GM12872 (cell line): ENCODE measurements at regions not wholly inside any gene's neighbourhood (a gene's known extent, or its start where the extent isn't known, plus 50 kb on each side); places are given as distances from the start of the nearest gene placed in this dataset.

Experiments
- TF ChIP-seq, protein P1 (sequence below): IDR thresholded peaks from 3 replicates; pipeline ENCODE4 v1.5.1; 2011; ENCODE audit warnings: low read depth, mild to moderate bottlenecking, low read length, moderate library complexity; ENCODE audit not compliant: insufficient read depth

- TF ChIP-seq, protein P1, sequence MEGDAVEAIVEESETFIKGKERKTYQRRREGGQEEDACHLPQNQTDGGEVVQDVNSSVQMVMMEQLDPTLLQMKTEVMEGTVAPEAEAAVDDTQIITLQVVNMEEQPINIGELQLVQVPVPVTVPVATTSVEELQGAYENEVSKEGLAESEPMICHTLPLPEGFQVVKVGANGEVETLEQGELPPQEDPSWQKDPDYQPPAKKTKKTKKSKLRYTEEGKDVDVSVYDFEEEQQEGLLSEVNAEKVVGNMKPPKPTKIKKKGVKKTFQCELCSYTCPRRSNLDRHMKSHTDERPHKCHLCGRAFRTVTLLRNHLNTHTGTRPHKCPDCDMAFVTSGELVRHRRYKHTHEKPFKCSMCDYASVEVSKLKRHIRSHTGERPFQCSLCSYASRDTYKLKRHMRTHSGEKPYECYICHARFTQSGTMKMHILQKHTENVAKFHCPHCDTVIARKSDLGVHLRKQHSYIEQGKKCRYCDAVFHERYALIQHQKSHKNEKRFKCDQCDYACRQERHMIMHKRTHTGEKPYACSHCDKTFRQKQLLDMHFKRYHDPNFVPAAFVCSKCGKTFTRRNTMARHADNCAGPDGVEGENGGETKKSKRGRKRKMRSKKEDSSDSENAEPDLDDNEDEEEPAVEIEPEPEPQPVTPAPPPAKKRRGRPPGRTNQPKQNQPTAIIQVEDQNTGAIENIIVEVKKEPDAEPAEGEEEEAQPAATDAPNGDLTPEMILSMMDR = no peak
Observed at GRCh38 chr22:26903030-26903856, 245.9 kb downstream of the MIAT start.

DNA sequence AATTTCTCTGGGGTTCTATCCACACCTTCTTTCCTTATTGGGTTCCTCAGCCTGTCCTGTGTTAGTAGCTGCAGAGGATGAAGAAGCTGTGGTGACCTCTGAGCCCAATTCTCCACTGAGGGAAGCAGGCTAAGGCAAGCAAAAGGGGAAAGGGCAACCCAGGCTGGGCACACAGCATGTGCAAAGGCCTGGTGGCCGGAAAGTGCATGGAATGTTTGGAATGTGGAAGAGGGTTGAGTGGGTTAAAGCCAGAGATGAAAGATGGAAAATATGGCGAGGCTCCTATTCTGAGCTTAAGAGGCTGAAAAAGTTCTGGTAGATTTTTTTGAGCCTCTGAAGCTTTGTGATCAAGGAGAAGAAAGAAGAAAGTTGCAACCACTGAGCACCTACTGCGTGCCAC lies 247.1 kb downstream of the MIAT start:
- TF ChIP-seq, protein P1 = no peak

DNA sequence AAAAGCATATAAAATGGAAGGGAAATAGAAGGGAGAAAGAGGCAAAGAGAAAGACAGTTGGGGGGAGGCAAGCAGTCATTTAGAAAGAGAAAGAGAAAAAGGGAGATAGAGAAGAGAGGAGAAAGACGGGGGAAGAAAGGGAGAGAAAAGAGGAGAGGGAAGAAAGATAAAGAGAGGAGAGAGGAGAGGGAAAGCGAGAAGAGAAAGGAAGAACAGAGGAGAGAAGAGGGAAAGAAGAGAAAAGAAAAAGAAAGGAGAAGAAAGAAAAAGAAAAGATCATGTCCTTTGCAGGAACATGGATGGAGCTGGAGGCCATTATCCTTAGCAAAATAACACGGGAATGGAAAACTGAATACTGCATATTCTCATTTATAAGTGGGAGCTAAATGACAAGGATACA lies 247.7 kb downstream of the MIAT start:
- TF ChIP-seq, protein P1 = no peak

DNA sequence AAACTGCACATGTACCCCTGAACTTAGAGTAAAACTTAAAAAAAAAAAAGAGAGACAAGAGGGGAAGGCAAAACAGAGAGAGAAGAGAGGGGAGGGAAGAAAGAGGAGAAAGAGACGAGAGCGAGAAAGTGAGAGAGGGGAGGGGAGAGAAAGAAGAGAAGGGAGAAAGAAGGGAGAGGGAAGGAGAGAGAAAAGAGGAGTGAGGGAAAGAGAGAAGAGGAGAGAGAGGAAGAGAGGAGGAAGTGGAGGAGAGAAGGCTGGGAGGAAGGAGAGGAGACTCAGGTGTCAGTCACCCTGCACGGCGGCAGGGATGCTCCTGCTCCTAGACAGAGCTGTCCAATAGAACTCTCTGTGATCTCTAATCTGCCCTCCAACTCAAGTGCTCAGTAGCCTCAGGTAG lies 248.3 kb downstream of the MIAT start:
- TF ChIP-seq, protein P1 = no peak

- TF ChIP-seq, protein P1 = no peak
Observed at GRCh38 chr22:26906464-26906863, 249.1 kb downstream of the MIAT start.

DNA sequence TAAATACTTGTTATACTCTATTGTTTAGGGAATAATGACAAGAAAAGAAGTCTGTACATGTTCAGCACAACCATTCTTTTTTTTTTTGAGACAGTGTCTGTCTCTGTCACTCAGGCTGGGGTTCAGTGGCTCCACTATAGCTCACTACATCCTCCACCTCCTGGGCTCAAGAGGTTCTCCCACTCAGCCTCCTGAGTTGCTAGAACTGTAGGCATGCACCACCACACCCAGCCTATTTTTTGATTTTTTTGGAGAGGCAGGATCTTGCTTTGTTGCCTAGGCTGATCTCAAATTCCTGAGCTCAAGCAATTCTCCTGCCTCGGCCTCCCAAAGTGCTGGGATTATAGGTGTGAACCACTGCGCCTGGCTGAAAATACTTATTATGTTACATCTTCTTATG lies 250.0 kb downstream of the MIAT start:
- TF ChIP-seq, protein P1 = no peak

- TF ChIP-seq, protein P1 = no peak
Observed at GRCh38 chr22:26910845-26911244, 253.5 kb downstream of the MIAT start.
